Upper lobe of left lung (tissue), 6 donors: ENCODE measurements at regions not wholly inside any gene's neighbourhood (a gene's known extent, or its start where the extent isn't known, plus 50 kb on each side); places are given as distances from the start of the nearest gene placed in this dataset.

ENCODE experiments used
- ATAC-seq, 2 donors: fragments of 200-7000 bp; cut with Tn5 transposase; one replicate each; pipeline ENCODE4 v1.9.1; 2022; ENCODE audit warnings: mild to moderate bottlenecking in 2 of 2, moderate library complexity in 2 of 2; ENCODE audit not compliant: low FRiP score in 2 of 2
- DNase-seq, 2 donors: peaks; one replicate each; pipeline ENCODE4 v3.0.0-alpha.2; 2019 to 2020
- H3K27ac ChIP-seq, 4 donors: fragments of 200-600 bp; sonication (generic); one replicate each; pipeline ENCODE4 v1.5.1; 2016 to 2019
- H3K27me3 ChIP-seq, 4 donors: fragments of 200-600 bp; sonication (generic); one replicate each; pipeline ENCODE4 v1.5.1; 2017 to 2019
- H3K36me3 ChIP-seq, 4 donors: fragments of 200-600 bp; sonication (generic); one replicate each; pipeline ENCODE4 v1.5.1; 2016 to 2019
- H3K4me1 ChIP-seq, 4 donors: fragments of 200-600 bp; sonication (generic); one replicate each; pipeline ENCODE4 v1.5.1; 2018 to 2019
- H3K4me3 ChIP-seq, 4 donors: fragments of 200-600 bp; sonication (generic); one replicate each; pipeline ENCODE4 v1.5.1; 2017 to 2019; ENCODE audit warnings: mild to moderate bottlenecking in 2 of 4, moderate library complexity in 1 of 4
- H3K9me3 ChIP-seq, 4 donors: fragments of 200-600 bp; sonication (generic); one replicate each; pipeline ENCODE4 v1.5.1; 2018 to 2019
- EP300 ChIP-seq, 4 donors: sonication (generic); formaldehyde crosslinking; IDR thresholded peaks; one replicate each; pipeline ENCODE4 v1.5.1; 2017; ENCODE audit warnings: antibody characterized with exemption in 4 of 4, control low read depth in 2 of 4
- POLR2A ChIP-seq, 4 donors: fragments of 450-650 bp; IDR thresholded peaks; one replicate each; pipeline ENCODE4 v1.5.1; 2016 to 2017; ENCODE audit warnings: antibody characterized with exemption in 4 of 4, mild to moderate bottlenecking in 2 of 4
- POLR2AphosphoS5 ChIP-seq, 2 donors: sonication (generic); formaldehyde crosslinking; IDR thresholded peaks; one replicate each; pipeline ENCODE4 v1.5.1; 2017; ENCODE audit warnings: antibody characterized with exemption in 2 of 2
- WGBS, 2 donors: methylation state at CpG; one replicate each; pipeline ENCODE4 v1.1.5; 2017 to 2018; 5-methylcytosine and 5-hydroxymethylcytosine counted together
- TF ChIP-seq, protein P1 (sequence below), 6 experiments: fragments of 450-650 bp in 4 of 6; fragments of 200-600 bp in 2 of 6; sonication (generic) in 2 of 6; IDR thresholded peaks; one replicate each; pipeline ENCODE4 v1.5.1; 2016 to 2019; ENCODE audit warnings: antibody characterized with exemption in 6 of 6
- donor health status: DM: no; HTN: no; CAD: no; lungs with moderate emphysema.
- donor health status: DM: no; HTN: yes; CAD: no; lungs with severe emphysema.

DNA sequence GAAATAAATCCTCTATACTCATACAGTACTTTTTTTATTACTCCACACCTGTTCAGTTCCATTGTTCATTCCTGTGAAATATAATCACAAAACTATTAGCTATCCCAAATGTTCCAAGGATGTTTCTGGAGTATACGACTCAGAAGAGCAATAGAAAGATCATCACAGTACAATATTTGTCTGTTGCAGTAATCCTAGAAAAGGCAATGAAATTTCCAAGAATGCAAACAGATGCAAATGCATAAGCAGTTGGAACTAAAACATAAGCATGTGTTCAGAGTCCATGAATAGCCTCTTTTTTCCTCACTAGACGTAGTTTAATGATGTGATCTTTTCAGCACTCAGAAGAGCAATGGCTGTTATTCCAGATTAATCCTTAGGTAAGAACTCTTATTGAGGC, 55.2 kb downstream of the RTL3 start:
- 71 to 72% methylated on average over 2 of the region's 2 CpGs for WGBS, 2 donors
- TF ChIP-seq EP300 (IDR thresholded peaks at IDR 0.05) (no peak), POLR2AphosphoS5 (IDR thresholded peaks at IDR 0.05) (no peak), POLR2A (IDR thresholded peaks at IDR 0.05) (no peak)
- H3K4me1 ChIP-seq, result no peaks in the 10 kb centered on the region
- no peaks in the 10 kb centered on the region for H3K36me3 ChIP-seq
- no peaks in the 10 kb centered on the region for H3K9me3 ChIP-seq
- H3K27ac ChIP-seq, result no peak overlapping the region
- no peaks in the 10 kb centered on the region for H3K27me3 ChIP-seq
- ATAC-seq, result no peak
- no peak for DNase-seq
- no peak overlapping the region for H3K4me3 ChIP-seq

DNA sequence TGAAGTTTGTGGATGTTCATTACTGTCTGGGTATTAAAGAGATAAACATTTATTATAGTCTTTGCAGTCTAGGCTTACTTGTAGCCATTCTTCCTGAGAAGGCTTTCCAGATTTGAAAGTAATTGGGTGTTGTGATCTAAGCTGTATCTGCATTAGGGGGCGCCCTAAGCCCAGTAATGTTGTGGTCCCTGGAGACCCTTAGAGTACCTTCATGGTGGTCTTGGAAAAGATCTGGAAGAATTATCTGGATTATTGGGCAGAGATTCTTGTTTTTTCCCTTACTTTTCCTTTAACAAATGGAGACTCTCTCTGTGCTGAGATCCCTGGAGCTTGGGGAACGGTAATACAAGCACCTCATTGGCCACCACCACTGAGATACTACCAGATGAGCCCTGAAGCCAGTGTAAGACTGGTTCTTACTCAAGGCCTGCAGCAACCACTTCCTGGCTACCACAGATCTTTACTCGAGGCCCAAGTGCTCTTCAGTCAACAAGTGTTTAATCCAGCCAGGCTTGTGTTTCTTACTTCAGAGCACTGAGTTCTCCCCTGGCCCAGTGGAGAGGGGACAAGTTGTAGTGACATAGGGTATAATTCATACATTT, 63.1 kb downstream of the RTL3 start:
- Histone ChIP-seq H3K9me3 (no peaks in the 10 kb centered on the region), H3K27ac (no peak overlapping the region), H3K4me1 (no peaks in the 10 kb centered on the region), H3K27me3 (no peaks in the 10 kb centered on the region), H3K36me3 (no peaks in the 10 kb centered on the region), H3K4me3 (no peak overlapping the region)
- TF ChIP-seq, protein P1, sequence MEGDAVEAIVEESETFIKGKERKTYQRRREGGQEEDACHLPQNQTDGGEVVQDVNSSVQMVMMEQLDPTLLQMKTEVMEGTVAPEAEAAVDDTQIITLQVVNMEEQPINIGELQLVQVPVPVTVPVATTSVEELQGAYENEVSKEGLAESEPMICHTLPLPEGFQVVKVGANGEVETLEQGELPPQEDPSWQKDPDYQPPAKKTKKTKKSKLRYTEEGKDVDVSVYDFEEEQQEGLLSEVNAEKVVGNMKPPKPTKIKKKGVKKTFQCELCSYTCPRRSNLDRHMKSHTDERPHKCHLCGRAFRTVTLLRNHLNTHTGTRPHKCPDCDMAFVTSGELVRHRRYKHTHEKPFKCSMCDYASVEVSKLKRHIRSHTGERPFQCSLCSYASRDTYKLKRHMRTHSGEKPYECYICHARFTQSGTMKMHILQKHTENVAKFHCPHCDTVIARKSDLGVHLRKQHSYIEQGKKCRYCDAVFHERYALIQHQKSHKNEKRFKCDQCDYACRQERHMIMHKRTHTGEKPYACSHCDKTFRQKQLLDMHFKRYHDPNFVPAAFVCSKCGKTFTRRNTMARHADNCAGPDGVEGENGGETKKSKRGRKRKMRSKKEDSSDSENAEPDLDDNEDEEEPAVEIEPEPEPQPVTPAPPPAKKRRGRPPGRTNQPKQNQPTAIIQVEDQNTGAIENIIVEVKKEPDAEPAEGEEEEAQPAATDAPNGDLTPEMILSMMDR (IDR thresholded peaks at IDR 0.05), result no peak
- TF ChIP-seq EP300 (IDR thresholded peaks at IDR 0.05) (no peak), POLR2A (IDR thresholded peaks at IDR 0.05) (no peak), POLR2AphosphoS5 (IDR thresholded peaks at IDR 0.05) (no peak)
- ATAC-seq (no peak), DNase-seq (peak in 1 of 2 donors; percentile 36)
- 28% methylated on average over 3 of the region's 3 CpGs; no CpG with 5 or more reads in 1 of the 2 donors for WGBS, 2 donors

DNA sequence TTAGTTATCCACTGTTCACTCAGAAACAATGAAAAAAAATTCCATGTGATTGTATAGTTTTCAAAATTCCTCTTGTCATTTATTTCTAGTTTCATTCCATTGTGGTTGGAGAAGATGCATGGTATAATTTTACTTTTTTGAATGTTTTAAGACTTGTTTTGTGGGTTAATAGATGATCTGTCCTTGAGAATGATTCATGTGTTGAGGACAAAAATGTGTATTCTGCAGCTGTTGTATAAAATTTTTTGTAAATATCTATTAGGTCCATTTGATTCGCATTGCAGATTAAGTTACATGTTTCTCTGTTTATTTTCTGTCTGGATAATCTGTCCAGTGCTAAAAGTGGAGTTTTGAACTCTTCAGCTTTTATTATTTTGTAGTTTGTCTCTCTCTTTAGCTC, 65.4 kb downstream of the RTL3 start:
- WGBS, 2 donors, result 50 to 86% methylated on average over 1 of the region's 1 CpG
- no peak for DNase-seq
- no peak for ATAC-seq
- Histone ChIP-seq H3K9me3 (no peaks in the 10 kb centered on the region), H3K4me3 (no peak overlapping the region), H3K27me3 (no peaks in the 10 kb centered on the region), H3K4me1 (no peaks in the 10 kb centered on the region), H3K36me3 (no peaks in the 10 kb centered on the region), H3K27ac (no peak overlapping the region)
- TF ChIP-seq POLR2AphosphoS5 (IDR thresholded peaks at IDR 0.05) (no peak), POLR2A (IDR thresholded peaks at IDR 0.05) (no peak), EP300 (IDR thresholded peaks at IDR 0.05) (no peak)
- TF ChIP-seq, protein P1 (IDR thresholded peaks at IDR 0.05), result no peak

DNA sequence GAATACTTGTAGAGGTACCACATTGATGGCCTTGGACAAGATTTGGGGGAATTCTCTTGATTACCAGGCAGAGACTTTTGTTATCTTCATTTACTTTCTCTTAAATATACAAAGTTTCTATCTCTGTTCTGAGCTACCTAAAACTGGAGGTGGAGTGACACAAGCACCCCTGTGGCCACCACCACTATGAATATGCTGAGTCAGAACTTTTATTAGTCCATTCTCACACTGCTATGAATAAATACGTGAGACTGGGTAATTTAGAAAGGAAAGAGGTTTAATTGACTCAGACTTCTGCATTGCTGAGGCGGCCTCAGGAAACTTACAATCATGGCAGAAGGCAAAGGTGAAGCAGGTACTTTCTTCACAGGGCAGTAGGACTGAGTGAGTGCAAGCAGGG, 67.1 kb downstream of the RTL3 start:
- Histone ChIP-seq H3K27me3 (no peaks in the 10 kb centered on the region), H3K27ac (no peak overlapping the region), H3K4me1 (no peaks in the 10 kb centered on the region), H3K36me3 (no peaks in the 10 kb centered on the region), H3K9me3 (no peaks in the 10 kb centered on the region), H3K4me3 (no peak overlapping the region)
- TF ChIP-seq, protein P1 (IDR thresholded peaks at IDR 0.05), result no peak
- DNase-seq, result no peak
- 78 to 86% methylated on average over 2 of the region's 2 CpGs for WGBS, 2 donors
- no peak for ATAC-seq

DNA sequence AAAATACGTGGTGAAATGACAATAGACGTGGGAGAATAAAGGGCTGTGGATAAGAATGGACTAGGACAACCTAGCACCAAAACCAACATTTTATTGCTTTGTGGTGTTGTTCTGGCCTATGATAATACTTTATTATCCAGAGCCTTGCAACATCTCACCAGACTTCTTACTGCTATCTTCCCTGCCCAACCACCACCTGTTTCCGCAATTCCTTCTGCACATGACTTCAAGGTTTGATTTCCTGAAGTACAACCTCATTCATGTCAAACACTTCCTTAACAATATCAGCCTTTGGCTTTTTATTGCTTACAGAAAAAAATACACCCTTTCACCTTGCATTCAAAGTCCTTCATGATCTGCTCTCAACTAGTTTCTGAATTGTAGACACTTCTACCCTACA, 84.8 kb downstream of the RTL3 start:
- Histone ChIP-seq H3K27ac (no peak overlapping the region), H3K36me3 (no peaks in the 10 kb centered on the region), H3K4me3 (no peak overlapping the region), H3K27me3 (no peaks in the 10 kb centered on the region), H3K9me3 (no peaks in the 10 kb centered on the region), H3K4me1 (no peaks in the 10 kb centered on the region)
- TF ChIP-seq POLR2A (IDR thresholded peaks at IDR 0.05), result no peak
- no peak for TF ChIP-seq EP300 (IDR thresholded peaks at IDR 0.05)
- TF ChIP-seq POLR2AphosphoS5 (IDR thresholded peaks at IDR 0.05), result no peak
- TF ChIP-seq, protein P1 (IDR thresholded peaks at IDR 0.05), result no peak
- ATAC-seq (no peak), DNase-seq (no peak)
- 58 to 84% methylated on average over 3 of the region's 3 CpGs for WGBS, 2 donors
